ENCODE measurements at regions not wholly inside any gene's neighbourhood (a gene's known extent, or its start where the extent isn't known, plus 50 kb on each side); places are given as distances from the start of the nearest gene placed in this dataset.

DNA sequence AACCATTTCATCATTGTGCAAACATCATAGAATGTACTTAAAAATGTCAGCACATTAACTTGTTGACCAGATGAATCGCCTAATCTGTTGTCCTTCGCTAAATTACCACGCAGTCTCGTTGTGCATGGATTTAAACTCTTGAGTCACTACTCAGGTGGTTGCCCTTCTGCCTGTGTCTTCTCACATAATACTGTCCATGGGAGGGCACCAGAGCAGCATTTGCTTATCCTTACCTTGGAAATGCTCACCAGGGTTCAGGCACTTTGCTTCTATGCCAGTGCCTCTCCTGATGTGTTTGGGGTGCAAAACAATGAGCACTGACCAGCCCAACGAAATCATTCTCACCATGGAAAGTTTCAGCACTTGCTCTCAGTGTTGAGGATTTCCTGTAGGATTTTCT, 559.9 kb downstream of the RWDD3 start:
- TF ChIP-seq EGR1 (IDR thresholded peaks at IDR 0.05; ENCODE audit: borderline replicate concordance, low read depth, low read length) (no peak), POU5F1 (IDR thresholded peaks at IDR 0.05; ENCODE audit: low read depth, low read length) (0 out of 2 replicates have a peak, but pooled peaks have one; percentile 24), RAD21 (IDR thresholded peaks at IDR 0.05 in 1 of 2, conservative IDR thresholded peaks at IDR 0.05 in 1 of 2; ENCODE audit: low read depth in 2 of 2, low read length in 2 of 2) (peak; percentile 77 to 81), PHF8 (conservative IDR thresholded peaks at IDR 0.05; ENCODE audit: low read depth, low read length) (no peak)
- TF ChIP-seq, protein P1, sequence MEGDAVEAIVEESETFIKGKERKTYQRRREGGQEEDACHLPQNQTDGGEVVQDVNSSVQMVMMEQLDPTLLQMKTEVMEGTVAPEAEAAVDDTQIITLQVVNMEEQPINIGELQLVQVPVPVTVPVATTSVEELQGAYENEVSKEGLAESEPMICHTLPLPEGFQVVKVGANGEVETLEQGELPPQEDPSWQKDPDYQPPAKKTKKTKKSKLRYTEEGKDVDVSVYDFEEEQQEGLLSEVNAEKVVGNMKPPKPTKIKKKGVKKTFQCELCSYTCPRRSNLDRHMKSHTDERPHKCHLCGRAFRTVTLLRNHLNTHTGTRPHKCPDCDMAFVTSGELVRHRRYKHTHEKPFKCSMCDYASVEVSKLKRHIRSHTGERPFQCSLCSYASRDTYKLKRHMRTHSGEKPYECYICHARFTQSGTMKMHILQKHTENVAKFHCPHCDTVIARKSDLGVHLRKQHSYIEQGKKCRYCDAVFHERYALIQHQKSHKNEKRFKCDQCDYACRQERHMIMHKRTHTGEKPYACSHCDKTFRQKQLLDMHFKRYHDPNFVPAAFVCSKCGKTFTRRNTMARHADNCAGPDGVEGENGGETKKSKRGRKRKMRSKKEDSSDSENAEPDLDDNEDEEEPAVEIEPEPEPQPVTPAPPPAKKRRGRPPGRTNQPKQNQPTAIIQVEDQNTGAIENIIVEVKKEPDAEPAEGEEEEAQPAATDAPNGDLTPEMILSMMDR (IDR thresholded peaks at IDR 0.05; ENCODE audit: control extremely low read depth in 1 of 3, insufficient read depth in 1 of 3, low read depth in 1 of 3, low read length in 3 of 3), result peak in 2 of 3 experiments; percentile 40 to 80; a peak in 3 of 4 replicates
- TF ChIP-seq, protein P2, sequence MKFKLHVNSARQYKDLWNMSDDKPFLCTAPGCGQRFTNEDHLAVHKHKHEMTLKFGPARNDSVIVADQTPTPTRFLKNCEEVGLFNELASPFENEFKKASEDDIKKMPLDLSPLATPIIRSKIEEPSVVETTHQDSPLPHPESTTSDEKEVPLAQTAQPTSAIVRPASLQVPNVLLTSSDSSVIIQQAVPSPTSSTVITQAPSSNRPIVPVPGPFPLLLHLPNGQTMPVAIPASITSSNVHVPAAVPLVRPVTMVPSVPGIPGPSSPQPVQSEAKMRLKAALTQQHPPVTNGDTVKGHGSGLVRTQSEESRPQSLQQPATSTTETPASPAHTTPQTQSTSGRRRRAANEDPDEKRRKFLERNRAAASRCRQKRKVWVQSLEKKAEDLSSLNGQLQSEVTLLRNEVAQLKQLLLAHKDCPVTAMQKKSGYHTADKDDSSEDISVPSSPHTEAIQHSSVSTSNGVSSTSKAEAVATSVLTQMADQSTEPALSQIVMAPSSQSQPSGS (IDR thresholded peaks at IDR 0.05; ENCODE audit: low read length), result no peak
- Histone ChIP-seq H3K4me3 (ENCODE audit: extremely low read depth in 1 of 4, insufficient read depth in 2 of 4, low read depth in 3 of 4, low read length in 4 of 4) (no peak overlapping the region), H4K8ac (ENCODE audit: extremely low read depth, insufficient read depth, low read length) (no peak overlapping the region), H2BK5ac (ENCODE audit: low read depth, low read length) (no peak overlapping the region), H3K23ac (ENCODE audit: insufficient read length) (no peak overlapping the region), H3K23me2 (ENCODE audit: low read depth, low read length) (peaks cover 1% of the 10 kb centered on the region; the same call in 1 of the 2 replicates), H4K91ac (replicated peaks; ENCODE audit: insufficient read length, low read length) (no peak overlapping the region), H2BK20ac (ENCODE audit: low read length) (no peak overlapping the region), H3K27ac (ENCODE audit: low read depth, low read length) (no peak overlapping the region), H3K4me2 (ENCODE audit: insufficient read depth in 1 of 2, low read depth in 2 of 2, low read length in 2 of 2) (peak overlapping the region in 1 of 2 experiments; percentile 25; a peak in 1 of 4 replicates), H3K4me1 (replicated peaks in 1 of 4; ENCODE audit: control insufficient read depth in 3 of 4, insufficient read depth in 4 of 4, low read length in 3 of 4) (no peaks in the 10 kb centered on the region; a peak in 1 of 7 replicates), H2BK15ac (ENCODE audit: low read length) (peak overlapping the region; percentile 83; the same call in 1 of the 2 replicates), H2AFZ (ENCODE audit: low read length) (peak overlapping the region; percentile 8; the same call in 1 of the 2 replicates), H3K79me1 (ENCODE audit: low read depth, low read length) (no peaks in the 10 kb centered on the region), H3K79me2 (ENCODE audit: control insufficient read depth in 1 of 2, insufficient read depth in 2 of 2, low read length in 2 of 2) (no peaks in the 10 kb centered on the region), H3K9ac (replicated peaks in 1 of 4; ENCODE audit: extremely low read depth in 1 of 4, low read depth in 3 of 4, low read length in 3 of 4) (no peak overlapping the region), H3K14ac (ENCODE audit: insufficient read length) (no peak overlapping the region), H2BK120ac (replicated peaks; ENCODE audit: low read depth, low read length) (no peak overlapping the region), H2AK5ac (ENCODE audit: low read depth, low read length) (no peak overlapping the region), H3K56ac (replicated peaks; ENCODE audit: insufficient read length, low read depth, low read length) (no peak overlapping the region), H3K4ac (replicated peaks; ENCODE audit: insufficient read length, low read depth, low read length) (no peak overlapping the region), H3K36me3 (ENCODE audit: control insufficient read depth in 2 of 4, insufficient read depth in 4 of 4, low read length in 3 of 4) (peaks cover 0 to 6% (median 0%) of the 10 kb centered on the region in 4 experiments; a peak in 2 of 8 replicates), H3K9me3 (ENCODE audit: insufficient read depth in 2 of 2, low read depth in 1 of 2, low read length in 1 of 2) (peaks cover 5 to 11% of the 10 kb centered on the region in 2 experiments), H3K18ac (ENCODE audit: extremely low read depth, low read length) (no peak overlapping the region), H2BK12ac (ENCODE audit: low read depth, low read length) (no peak overlapping the region), H4K5ac (ENCODE audit: insufficient read length, low read depth, low read length) (no peak overlapping the region), H4K20me1 (replicated peaks in 1 of 2; ENCODE audit: control insufficient read depth in 1 of 2, insufficient read depth in 2 of 2, low read length in 2 of 2) (no peaks in the 10 kb centered on the region), H3K27me3 (replicated peaks in 1 of 4; ENCODE audit: control insufficient read depth in 3 of 4, extremely low read depth in 1 of 4, insufficient read depth in 3 of 4, low read length in 3 of 4) (no peaks in the 10 kb centered on the region)
- DNase-seq (ENCODE audit: low read depth in 1 of 2, low spot score in 2 of 2) (peak; percentile 34 to 50), FAIRE-seq (peak; percentile 95)
- ChIA-PET CTCF (ENCODE audit: partially characterized antibody) (interaction anchor here (0.6 to 1.0 kb wide), 4 partner anchors 95 to 366 kb away, joined by 3 read pairs; no protein-coding TSS in a partner anchor), POLR2A (ENCODE audit: partially characterized antibody) (no interaction called here)
- WGBS, 2 experiments (ENCODE audit: extremely low coverage in 1 of 2, insufficient coverage in 1 of 2, insufficient read length in 1 of 2, insufficient replicate concordance in 2 of 2, low coverage in 1 of 2, low lambda C conversion rate in 2 of 2, missing lambda C conversion rate in 1 of 2), result 57% methylated on average over 5 of the region's 5 CpGs; no CpG with 5 or more reads in 1 of the 2 experiments

All from H1 (cell line).